Left forelimb (tissue), 1 donor: ENCODE measurements at regions not wholly inside any gene's neighbourhood (a gene's known extent, or its start where the extent isn't known, plus 50 kb on each side); places are given as distances from the start of the nearest gene placed in this dataset.

Source experiments
- DNase-seq: peaks from one replicate; pipeline ENCODE4 v3.0.0-alpha.2; 2018; ENCODE audit warnings: low spot score

DNA sequence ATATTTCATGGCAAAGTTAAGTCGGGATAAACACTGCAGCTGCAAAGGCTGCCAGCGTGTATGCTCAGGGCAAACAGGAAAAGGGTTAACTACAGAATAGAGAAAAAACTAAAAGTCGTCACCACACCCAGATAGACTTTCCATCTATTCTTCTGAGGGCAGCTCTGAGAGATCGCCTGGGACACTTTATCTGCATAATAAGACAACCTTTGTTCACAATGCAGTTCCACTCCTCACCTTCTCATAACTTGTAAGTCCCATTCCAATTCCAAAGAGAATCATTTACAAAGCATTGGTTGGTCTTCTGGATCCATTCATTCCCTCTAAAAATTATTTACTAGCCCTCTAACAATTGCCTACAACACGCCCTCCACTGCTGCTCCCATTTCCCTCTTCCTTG lies 437.4 kb downstream of the RND3 start:
- DNase-seq: no peak

DNA sequence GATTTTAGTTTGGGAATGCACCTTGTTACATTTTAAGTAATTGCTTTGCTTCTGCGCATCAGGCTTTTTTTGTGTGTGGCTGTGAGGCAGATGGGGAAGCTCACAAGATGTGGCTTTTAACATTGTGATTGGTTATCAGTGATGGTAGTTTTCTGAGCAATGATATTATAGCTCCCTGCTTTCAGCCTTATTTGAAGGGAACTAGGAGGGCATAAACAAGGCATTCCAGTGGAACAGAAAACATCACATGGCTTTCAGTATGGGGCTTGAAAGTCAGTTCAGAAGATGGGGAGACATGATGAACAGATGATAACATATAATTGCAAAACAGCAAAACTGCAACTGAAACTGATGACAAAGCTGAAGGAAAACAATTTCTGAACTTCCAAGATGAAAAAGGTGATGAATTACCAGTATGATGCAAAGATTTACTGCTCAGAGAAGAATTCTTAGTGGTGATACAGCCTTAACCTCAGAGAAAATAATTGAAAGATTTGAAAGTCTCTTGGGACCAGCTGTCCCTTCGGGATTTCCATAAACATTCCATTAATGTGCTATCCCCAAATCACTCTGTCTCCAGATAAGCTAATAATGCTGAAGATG lies 439.7 kb downstream of the RND3 start:
- no peak for DNase-seq

DNA sequence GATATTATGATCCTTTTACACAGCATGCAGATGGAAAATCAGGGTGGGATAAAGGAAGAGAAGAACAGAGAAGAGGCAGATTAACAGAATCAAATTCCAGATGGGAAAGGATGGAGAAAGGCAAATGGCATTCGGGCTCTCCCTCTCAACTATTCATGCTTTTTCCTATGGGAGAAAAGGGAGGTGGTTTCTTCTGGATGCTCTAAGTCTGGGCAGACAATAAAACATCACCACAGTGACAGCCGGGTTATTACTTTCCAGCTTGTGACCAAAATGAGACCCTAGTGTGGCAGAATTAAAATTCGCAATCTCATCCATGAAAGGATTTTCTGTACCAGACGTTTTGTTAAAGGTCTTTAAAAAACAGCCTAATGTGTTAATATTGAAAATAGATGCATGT lies 440.7 kb downstream of the RND3 start:
- no peak for DNase-seq

DNA sequence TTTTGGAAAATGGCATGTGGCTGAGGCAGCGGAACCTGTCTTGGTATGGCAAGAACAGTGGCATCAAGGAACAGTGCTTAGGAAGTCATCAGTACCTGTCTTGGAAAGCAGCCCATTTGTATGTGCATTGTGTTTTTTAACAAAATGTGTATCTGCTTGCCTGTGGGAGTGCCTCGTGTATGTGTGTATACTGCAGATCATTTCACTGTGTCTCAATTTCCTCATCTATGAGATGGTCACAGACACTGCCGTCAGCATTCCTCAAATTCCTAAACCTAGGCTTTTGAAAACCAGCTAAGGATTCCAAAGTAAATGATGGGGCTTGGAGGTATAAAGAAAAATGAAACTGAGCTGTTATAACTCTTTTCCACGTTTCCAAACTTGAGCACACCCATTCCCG lies 441.3 kb downstream of the RND3 start:
- DNase-seq: no peak

DNA sequence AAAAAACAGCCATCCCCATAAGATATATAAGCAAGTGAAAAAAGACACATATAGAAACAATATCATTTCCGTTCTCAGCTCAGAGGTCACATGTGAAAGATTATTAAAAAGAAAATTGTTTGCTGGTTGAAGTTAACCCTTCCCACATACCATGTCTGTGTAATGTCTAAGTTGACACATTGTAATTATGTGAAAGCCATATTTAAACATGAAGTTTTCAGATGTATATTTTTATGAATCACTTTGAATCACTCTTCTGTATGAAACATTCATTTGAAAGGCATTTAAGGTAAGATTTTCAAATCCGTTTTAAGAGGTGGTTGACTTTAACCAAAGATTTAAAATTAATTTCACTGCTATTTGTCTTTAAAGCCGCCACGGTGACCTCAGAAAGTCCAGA lies 441.9 kb downstream of the RND3 start:
- DNase-seq: no peak

DNA sequence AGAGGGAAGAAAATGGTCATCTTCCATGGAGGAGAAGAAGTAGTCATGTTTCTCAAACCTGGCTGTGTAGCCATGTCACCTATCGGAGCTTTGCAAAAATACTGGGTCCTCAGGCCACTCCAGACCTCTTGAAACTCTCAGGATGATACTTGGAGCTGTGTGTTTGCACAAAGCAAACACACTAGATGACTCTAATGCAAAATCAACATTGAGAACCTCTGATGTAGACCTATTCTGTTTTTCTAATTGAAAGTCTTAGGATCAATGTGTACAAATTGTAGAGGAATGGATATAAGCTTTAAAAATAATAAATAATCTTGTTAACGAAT lies 444.3 kb downstream of the RND3 start:
- no peak for DNase-seq

DNA sequence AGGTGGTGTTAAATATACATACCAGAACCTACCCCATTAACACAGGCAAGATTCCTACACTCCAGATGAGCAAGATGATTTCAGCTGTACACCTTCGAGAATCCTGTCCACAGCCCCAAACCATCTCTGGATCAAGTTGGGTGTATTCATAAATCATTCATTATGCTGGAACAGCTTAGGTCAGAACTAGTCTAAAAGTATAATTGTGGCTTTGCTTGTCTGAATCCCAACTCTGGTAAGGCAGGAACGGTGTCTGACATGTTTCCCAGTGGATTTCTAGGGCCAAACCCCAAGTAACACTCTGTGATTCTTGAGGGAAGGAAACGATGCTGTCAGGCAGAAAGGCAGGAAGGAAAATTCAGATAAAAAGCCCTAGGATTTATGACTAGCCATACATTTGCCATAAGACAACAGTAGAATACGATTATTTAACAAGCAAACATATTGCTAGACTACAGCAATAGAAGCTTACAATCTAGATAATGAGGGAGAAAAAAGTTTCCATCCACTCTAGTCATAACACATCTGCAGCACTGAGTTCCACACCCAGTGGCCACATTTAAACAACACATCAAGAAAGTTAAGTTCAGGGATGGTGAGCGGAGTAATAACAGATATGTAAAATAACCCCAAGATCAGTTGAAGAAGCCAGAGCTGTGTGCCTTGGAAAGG lies 444.8 kb downstream of the RND3 start:
- DNase-seq: no peak

DNA sequence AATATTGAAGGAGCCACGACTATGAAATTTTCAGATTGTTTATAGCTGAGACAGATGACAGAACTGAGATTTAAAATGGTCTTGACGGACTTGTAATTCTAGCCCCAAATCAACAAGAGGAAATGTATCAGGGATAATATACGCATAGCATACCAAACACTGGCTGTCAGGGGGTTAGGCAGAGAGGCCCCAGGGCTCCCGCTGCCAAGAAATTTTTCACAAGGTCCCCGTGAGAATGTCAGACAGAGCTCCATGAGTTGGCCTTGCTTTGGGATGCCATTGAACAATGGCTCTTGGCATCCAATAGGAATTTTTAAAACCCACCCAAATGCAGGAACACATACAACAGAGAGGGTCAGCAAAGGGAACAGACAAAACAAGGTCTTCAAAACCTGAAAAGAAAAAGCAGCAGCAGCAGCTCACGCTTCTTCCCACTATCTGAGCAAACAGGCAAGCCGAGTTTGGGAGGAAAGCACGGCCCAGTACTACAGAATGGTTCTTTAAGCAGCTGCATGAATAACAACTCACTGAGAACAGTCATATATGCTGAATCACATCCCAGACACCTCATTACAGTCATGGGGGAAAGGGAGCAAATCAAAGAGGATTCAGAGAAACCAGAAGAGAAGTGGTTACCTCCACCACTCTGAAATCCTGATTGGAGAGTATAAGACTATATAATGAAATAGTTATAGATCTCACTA lies 445.6 kb downstream of the RND3 start:
- DNase-seq: no peak

DNA sequence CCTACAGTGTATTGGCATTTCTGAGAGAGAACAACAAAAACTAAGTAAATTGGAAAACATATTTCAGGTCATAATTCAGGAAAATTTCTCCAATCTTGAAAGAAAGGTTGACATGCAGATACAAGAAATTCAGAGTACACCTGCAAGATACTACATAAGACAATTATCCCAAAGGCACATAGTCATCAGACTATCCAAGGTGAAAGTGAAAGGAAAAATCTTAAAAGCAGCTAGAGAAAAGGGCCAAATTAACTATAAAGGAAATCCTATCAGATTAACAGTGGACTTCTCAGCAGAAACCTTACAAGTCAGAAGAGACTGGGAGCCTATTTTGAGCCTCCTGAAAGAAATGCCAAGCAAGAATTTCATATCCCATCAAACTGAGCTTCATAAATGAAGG lies 449.0 kb upstream of the MMADHC start:
- no peak for DNase-seq

DNA sequence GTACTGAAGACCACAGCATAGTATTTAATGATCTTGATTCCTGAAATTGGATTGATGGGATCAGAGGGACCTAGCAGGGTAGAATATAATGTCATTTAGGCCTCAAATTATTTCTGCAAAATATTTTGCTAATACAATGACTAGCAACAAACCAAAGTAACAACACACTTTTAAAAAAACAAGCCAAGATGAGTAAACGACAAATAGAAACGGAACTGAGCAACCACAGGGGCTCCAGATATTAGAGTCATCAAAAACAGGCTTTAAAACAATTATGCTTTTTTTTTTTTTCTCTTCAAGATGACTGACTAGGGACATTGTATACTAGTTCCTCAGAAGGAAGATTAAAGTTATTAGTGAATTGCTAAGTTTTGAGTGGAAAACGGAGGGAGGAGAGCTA lies 447.1 kb upstream of the MMADHC start:
- DNase-seq: no peak

DNA sequence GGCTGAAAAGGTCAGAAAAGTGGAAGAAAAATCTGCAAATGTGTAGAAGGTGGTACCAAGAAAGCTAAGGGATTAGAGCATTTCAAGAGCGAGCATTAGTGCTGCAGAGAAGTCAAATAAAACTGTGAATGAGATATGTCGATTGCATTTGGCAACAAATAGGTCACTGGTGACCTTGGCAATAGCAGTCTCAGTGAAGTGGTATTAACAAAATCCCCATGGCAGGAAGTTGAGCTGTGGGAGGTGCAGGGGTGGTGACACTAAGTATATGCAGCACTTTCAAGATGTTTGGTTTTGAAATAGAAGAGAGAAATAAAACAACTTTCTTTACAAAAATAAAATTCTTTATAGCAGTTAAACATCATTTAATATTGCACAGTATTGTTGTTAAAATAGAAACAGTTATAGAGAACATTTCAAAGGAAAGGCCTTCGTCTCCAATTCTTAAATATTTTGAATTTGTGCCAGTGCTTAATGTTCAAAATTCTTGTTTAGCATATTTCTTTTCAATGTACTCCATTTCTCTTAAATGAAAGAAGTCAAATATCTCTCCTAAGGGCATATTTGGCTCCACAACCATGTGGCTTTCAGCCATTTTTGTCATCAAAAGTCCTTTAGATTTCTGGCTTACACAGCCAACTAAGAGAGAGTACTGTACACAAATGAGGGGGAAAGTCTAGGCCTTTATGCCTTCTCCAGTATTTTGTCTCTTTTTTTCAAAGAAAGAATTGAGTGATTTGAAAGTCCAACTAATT lies 443.0 kb upstream of the MMADHC start:
- no peak for DNase-seq

DNA sequence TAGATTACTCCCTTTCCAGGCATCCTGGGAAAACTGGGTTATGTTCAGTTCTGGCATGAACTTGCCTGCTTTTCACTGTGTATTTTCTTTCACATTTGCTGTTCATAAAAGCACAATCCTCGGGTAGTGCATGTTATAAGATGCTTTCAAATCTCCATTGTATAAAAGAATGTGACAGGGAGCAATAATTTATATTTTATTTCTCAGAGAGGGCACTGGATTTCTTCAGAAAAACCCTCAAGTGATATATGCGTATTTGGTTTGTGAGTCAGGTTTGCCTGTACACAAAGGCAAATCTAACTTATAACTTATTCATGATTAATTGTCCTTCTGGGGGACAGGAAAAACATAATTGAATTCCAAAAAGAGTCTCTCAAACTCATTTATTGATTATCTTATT lies 440.7 kb upstream of the MMADHC start:
- no peak for DNase-seq

DNA sequence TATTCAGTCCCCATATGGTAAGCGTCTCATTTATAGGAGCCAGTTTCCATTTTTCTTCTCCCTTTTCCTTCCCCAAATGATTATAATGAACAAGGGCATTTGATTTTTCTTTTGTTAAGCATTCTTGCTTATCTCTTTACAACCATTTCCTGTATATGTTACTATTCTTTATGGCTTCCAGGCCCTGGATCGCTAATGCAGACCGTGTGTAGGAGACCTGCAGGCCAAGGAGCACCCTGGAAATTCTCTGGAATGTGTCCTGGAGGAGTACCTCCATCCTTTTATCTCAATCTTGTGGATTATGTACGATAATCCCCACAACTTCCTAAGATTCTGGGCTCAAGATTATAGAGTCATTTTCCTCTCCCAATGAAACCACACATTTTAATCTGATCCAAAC lies 439.6 kb upstream of the MMADHC start:
- no peak for DNase-seq

DNA sequence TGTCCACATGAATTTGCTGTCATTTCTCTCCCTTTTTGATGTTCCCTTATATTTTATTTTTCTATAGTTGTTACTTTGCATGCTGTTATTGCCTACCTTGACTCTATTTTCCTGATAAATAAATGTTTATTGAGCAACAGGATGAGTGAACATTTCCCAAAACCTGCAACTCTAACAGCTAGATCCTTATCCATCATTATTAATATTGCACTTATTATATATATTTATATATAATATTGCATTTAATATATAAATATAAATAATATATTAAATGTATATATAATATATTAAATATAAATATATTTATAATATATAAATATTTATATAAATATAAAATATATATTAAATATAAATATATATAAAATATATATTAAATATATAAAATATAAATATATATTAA lies 436.1 kb upstream of the MMADHC start:
- DNase-seq: no peak

DNA sequence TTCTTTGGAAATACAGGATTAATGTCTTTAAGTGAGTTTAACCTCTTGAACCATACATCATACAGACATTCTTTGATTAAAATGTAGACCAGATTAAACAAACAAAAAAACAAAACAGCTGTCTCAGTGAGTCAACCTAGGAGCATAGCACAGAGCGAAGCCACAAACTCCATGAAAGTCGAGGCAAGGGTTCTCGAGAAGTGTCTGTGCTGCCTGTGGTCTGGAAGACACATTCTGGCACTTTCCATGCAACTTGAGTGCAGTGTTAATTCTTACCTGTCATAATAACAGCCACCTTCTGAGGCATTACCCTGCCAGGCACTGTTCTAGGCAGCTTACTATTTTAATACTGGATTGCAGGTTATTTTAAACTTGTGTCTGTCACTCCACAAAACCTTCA lies 435.5 kb upstream of the MMADHC start:
- no peak for DNase-seq

DNA sequence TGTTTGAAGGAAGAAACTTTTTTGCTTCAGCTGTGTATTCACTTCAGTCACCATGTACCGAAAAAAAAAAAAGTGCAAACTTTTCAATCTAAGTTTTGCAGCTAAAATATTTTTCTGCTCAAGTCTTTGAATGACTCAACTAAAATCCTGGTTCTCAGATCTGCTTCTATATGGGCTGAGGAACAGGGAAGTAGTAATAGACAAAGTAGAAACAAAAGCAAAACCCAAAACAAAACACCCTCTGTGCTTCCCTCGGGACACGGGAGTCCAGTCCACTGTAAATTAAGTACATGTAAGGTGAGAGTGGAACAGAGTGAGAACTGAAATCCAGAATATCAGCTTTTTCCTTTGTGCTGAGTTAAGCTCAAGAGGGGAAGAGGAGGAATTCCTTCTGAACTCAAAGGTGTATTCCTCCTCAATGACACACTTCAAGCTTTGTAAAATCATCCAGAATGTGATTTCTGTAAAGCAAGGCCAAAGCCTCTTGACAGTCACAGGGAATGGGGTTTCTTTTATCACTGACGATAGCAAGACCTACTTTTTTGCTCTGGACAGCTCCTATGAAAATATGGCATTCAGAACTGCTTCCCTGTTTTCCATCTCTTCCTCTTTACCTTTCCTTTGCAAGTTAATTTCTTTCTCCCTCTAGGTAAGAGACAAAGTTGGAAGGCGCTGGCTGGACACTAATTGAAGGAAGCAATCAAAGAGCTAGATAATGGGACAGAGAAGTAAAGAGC lies 433.5 kb upstream of the MMADHC start:
- DNase-seq: no peak

DNA sequence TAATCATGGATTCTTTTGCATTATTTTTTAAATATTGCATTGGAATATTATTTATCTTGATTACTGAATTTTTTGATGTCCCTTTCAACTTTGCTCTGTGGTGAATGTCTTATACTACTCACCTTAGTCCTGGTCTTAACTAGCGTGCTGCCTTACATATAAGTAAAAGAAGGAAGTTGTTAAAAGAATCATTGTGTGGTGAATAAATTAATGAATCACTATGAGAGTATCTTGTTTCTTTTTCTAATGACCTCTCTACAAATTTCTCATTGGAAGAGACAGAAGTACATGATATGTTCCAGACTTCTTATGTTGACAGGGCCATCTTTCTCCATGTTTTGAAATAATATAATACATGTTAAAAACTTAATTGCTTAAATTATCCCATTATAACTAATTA lies 432.6 kb upstream of the MMADHC start:
- no peak for DNase-seq

DNA sequence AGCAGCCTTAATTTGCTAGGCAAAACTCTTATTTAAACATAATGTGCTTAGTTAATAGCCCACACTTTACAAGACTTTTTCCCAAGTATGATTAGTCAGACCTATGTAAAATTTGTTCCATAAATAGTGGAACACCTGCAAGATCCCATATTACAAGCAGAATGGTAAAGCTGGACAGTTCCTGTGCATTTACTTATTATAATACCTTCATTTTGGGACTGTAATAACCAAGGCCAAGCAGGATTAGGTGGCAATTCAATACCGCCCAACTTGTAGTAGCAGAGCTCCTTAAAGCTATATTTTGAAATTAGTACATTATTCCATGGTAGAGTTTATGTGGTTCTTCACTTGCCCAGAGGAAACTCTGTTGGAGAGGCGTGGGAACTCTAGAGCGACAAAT lies 431.5 kb upstream of the MMADHC start:
- no peak for DNase-seq

DNA sequence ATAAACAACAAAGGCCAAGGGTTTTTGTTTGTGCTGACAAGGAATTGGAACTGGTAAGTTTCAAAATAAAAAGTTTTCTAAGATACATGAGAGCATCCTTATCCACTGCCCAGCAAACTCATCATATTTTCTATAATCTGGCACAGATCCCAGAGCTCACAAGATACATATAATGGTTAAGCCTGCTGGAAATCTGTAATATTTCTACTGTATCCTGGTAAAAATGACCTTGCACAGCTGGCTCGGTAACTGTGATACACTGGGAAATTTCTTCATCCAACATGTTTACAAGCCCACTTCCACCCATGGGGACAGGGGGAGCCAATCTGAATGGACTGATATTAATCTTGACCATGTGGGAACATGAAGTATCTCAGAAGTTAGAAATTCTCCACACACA lies 425.4 kb upstream of the MMADHC start:
- no peak for DNase-seq

DNA sequence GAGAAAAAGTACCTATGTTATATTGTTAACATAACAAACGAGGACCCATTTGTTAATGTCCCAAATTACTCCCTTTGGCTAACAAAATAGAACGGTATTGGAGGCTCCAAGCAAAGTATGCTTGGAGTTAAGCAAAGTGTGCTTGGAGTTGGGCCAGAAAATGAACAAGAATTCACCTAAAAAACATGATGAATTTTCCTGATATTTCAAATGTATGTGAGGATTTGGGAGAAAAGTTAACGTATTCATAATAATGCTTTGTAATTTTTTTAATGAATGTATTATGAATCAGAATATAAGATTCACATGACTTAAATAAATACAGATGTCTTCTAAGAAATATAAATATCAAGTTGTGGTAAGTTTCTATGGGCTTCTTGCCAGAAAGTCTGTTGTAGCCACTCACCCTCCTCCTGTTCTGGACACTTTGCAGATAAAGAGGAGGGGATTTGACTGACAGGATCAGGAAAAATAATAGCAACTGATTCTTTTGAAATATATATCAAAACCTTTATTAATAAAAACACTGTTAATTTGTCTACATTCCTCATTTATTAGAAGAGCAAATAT lies 423.7 kb upstream of the MMADHC start:
- no peak for DNase-seq

DNA sequence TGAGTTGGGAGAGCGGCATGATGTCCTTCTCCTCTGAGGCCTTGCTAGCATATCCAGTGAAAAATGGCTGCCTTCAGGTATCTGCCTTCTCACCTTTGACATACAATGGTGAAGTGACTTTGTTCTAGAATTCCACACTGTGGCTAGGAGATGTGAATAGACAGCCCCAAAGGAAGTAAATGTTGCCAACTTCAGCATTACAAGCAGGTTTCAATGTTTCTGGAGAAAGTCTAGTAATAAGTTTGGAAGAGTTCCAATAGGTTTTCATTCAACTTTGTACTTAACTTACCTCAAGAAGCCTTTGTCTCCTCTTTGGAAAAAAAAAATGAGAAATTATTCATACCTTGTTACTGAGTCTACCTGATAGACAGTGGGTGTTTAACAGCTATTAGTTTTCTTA lies 421.3 kb upstream of the MMADHC start:
- no peak for DNase-seq

DNA sequence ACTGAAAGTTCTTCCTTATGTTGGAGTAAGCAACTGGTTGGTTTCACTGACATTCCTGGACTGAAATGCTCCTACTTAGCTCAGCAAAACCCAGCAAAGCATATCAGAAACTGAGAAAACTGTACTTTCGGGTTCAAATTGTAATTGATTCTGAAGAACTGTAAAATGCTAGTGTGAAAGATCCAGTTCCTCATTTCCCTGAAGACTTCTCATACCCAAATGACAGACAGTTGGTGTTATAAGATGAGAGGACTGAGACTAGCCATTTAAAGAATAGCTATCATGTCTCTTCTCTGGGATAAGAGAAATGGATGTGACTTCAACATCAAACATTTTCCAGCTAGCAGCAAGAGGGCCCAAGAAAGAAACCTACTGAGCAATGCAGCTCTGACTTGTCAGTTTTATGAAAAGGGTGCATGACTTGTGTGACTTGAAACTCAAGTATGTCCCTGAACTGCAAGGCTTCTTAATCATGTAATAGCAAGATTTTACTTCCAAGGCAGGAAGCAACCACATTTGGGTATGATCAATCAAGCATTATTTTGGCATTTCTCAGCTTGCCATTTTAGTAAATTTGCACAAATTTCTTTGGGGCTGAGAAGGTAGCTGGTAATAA lies 420.3 kb upstream of the MMADHC start:
- no peak for DNase-seq
